Umbilical cord (tissue), 1 donor: ENCODE measurements at regions not wholly inside any gene's neighbourhood (a gene's known extent, or its start where the extent isn't known, plus 50 kb on each side); places are given as distances from the start of the nearest gene placed in this dataset.

Experiments
- DNase-seq: peaks from one replicate; pipeline ENCODE4 v3.0.0-alpha.2; 2015; ENCODE audit warnings: low spot score

DNA sequence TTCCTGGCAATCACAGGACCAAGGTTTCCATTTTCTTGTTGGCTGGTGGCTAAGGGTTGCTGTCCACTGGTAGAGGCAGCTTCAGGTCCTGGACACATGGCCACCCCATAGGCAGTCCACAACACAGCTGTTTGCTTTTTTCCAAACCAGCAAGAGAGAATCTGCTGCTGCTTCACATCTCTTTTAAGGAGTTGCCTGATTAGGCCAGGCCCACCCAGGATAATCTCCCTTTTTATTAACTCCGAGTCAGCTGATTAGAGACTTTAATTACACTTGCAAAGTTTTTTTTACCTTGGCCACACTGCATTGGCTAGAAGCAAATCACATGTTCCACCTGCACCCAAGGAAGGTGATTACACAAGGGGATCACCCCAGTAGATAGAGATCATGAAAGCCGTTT is 106.6 kb upstream of the IRX6 start:
- DNase-seq, result no peak

DNA sequence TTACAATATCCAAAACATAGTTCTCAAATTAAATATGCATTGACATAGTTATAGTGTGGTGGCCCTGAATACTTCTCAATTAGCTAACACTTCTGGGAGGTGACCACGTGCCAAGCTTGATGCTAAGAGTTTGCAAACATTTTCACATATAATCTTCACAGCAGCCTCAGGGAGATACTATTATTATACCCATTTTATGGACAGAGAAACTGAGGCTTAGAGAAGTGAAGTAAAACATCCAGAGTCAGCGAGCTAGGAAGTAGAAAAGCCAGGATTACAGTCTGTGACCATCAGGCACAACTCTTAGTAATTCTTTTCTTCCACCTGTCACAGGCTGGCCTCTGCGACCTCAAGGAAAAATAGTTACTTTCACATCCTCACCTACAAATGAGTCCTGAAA is 102.2 kb upstream of the IRX6 start:
- no peak for DNase-seq

DNA sequence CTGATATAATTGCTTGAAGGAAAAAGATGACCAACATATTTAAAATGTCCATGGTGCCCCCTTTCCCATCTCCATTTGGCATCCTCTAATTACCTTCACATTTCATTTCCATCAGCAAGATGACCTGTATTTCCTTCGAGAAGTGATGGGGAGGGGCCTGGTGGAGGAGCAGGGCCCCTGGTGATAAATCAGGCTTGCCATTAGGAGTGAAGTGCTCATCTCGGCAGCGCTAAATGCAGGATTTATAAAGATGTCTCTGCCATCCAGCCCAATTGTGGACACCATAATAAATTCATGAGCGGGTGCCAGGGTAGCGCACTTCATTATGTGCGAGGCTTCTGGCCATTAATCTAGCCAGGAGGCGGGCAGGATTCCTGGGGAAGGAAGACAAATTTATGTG is 101.5 kb upstream of the IRX6 start:
- no peak for DNase-seq

DNA sequence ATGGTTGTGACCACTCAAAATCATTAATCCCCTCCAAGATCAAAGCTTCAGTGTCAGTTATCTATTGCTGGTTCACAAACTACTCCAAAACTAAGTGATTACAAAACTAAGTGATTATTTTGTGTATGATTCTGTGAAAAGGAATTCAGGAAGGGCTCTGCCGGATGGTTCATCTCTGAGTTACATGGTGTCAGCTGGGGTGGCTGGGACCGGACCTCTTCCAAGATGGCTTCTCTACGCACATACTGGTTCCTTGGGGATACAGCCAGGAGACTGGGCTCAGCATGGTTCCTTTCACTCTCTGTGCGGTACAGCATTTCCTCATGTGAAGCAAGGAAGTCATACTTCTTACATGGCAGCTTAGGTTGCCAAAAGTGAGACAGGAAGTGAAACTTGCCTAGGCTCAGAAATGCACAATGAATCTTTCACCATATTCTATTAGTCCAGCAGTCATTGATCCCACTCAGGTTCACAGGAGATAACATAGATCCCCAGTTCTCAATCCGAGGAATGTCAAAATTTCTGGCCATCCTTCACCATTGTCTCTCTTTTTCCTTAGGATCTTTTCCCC is 97.9 kb upstream of the IRX6 start:
- DNase-seq, result no peak

DNA sequence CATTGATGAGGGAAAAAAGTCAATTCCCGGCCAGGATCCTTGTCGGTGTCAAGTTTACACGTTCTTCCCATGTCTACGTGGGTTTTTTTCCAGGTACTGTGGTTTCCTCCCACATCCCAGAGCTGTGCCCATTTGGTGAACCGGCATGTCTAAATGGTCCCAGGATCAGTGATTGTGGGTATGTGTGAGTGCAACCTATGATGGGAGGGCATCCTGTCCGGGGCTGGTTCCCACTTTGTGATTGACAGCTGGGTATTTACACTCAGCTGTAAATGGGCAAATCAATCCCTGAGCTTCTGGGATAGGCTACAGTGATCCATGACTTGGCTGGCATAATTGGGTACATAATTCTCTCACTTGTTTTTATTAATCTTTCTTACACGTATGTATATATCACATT is 91.2 kb upstream of the IRX6 start:
- no peak for DNase-seq

DNA sequence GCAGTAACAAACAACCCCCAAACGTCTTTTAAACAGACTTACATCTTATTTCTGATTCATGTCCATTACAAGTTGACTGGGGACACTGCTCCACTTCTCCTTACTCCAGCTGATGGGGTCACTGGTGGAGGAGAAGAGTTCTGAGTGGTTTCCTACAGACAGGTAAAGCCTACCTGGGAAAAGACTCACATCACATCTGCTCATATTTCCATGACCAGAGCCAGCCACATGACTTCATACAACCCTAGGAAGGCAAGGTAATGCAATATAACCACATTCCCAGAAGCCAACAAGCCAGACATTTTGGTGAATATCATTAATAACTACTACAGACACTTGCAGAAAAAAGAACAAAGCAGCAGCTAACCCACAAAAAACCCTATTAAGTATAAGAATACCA is 90.5 kb upstream of the IRX6 start:
- DNase-seq, result no peak

DNA sequence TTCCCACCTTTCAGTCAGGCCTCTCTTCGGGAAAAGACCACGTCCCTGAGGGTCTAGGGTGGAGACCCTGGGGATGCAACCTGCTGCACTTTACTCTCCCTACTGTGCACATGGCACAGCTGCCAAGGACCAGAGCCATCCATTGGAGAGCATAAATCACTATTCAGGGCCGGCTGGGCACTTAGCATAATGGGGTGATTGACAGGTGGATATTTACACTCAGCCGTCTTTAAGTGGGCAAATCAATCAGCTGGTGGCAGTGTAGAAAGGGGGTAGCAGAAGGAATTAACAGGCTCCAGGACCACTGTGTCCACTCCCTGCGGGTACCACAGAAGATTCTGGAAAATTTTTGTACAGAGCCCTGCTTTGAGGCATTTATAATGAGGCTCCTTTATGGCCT is 87.3 kb upstream of the IRX6 start:
- no peak for DNase-seq

DNA sequence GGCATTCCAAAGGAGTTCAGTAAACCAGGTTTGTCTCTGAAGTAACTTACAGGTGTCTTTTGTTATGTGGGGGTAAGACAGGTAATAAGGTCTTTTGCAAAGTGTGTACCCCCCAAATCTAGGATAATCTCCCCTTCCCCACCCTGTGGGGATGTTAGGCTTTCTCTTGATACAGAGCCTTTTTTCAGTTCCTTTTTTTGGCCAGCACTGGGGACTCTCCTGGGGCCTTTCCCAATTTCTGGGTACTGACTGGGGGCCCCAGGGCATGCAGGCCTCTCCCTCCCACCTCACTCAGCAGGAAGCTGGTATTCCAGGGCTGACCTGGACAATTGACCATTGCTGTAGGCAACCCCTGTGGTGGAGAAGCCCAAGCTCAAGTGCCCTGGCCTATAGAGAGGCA is 84.3 kb upstream of the IRX6 start:
- DNase-seq, result no peak

DNA sequence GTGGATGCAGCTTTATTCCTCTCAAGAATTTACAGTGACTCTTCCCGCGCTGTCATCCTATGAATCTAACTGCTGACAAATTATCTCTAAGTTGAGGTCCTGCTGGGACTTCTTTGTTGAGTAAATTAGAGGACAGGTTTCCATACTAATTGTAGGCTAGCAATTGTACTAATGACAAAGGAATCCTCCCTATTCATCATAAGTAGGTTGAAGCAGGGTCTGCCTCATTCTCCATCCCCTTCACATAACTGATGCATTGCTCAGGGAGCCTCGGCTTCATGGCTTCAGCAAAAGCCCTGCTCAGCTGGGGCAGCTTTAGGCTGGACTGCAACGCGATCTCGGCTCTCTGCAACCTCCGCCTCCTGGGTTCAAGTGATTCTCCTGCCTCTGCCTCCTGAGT is 83.1 kb upstream of the IRX6 start:
- DNase-seq, result no peak

DNA sequence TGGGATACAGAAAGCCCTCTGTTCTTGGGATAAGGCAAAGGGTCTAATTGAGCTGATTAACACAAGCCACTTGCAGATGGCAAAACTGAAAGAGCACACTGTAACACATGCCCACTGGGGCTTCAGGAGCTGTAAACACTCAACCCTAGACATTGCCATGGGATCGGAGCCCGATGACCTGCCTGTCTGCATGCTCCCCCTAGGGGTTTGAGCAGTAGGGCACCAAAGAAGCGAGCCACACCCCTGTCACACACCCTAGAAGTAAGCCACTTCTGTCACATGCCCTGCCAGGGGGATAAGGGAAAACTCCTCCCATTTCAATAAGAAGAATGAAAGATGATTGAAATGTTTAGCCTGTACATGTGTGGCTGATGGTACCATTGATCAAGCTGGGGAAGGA is 81.3 kb upstream of the IRX6 start:
- DNase-seq, result no peak

DNA sequence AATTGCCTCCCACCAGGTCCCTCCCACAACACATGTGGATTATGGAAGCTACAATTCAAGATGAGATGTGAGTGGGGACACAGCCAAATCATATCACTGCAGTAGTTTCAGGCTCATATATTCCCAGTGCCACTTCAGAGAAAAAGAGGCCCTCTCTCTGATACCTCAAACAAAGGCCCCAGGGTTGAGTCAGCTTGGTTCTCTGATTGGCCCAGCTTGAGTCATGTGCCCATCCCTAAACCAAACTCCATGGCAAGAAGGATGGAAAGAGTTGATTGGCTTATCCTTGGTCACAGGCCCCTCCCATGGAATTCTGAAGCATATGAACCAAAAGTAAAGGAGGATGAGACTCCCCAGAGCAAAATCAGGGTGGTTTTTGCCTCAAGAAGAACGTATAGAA is 75.9 kb upstream of the IRX6 start:
- peak; percentile 20 for DNase-seq

DNA sequence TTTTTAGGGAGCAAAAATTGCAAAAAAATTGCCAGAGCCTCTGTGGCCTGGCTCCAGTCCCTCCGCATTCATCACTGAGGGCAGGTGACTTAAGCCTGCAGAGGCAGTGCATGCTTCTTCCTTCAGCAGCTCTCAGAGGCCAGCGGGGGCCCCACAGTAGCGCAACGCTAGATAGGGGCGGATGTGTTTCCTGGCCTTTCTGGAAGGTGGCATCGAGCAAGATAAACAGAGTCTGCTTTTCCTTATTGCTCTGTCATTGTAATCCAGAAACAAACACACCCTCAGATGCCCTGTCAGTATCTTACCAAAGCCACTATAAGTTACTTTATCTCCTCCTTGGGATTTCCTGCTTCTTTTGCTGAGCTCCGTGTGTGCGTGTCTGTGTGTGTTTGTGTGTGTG is 75.5 kb upstream of the IRX6 start:
- peak; percentile 72 for DNase-seq

DNA sequence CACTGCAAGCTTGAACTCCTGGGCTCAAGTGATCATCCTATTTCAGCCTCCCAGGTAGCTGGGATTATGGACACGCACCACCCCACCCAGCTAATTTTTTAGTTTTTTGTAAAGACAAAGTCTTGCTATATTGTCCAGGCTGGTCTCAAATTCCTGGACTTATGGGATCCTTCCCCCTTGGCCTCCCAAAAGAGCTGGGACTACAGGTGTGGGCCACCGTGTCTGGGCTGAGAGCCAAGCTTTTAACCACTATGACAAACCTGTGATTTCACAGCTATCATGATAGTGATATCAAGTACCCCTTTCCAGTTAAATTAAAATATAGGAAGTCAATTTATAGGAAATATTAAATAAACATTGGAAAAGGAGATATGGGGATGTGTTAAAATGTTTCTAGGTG is 74.6 kb upstream of the IRX6 start:
- DNase-seq, result no peak

DNA sequence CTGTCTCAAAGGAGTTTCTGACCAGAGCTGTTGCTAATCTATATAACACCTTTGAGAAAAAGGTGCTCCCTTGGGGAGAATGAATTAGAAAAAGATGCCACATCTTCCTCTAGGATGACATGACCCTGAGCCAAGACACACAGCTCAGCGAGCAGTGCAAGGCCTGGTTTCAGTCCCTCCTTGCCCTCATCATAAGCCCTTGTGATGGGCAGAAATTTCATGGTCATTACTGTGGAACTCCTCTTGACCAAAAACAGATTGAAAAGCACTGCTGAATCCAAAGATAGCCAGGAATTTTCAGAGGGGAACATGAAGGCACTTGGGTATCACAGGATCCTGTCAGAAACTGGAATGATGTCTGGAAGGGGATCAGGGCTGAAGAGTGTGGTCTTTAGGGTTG is 74.1 kb upstream of the IRX6 start:
- DNase-seq, result no peak

DNA sequence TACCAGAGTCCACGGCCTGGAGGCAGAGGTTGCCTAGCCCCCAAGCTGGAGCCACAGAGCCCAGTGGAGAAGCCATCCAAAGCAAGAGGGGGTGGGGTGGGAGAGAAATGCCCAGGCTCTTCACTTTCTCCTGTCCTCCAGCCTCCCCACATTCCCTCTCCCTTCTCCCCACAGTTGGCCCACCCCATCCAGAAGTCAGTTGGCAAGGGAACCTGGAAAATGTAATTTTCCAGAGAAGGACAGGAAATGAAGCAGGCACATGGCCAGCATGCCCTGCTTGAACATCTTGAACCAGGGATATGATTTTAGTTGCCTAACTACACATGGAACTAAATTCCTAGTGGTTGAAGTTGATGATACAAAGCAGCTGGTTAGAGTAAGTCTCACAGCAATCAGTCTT is 73.3 kb upstream of the IRX6 start:
- DNase-seq, result no peak

DNA sequence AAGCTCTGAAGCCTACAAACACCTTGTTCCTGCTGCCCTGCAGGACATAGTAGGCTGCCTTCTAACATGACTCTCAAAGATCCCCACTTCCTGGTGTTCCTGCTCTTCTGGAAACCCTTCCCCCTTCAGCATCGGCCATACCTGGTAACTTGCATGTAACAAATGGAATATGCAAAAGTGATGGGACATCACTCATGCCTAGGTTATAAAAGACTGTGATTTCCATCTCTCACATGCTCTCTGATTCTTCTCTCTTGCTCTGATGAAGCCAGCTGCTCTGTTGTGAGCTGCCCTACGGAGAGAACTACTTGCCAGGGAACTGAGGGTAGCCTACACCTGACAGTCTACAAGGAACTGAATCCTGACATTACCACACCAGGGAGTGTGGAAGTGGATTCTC is 72.9 kb upstream of the IRX6 start:
- no peak for DNase-seq

DNA sequence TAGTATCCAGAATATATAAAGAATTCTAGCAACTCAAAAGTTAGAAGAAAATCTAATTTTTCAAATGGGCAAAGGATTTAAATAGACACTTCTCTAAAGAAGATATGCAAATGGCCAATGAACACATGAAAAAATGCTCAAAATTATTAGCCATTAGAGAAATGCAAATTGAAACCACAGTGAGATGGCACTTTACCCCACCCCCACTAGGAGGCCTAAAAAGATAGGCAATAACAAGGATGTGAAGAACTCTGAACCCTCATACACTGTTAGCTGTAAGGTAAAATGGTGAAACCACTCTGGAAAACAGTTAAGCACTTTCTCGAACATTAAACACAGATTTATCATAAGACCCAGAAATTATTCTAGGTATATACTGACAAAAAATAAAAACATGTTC is 71.4 kb upstream of the IRX6 start:
- DNase-seq, result no peak

DNA sequence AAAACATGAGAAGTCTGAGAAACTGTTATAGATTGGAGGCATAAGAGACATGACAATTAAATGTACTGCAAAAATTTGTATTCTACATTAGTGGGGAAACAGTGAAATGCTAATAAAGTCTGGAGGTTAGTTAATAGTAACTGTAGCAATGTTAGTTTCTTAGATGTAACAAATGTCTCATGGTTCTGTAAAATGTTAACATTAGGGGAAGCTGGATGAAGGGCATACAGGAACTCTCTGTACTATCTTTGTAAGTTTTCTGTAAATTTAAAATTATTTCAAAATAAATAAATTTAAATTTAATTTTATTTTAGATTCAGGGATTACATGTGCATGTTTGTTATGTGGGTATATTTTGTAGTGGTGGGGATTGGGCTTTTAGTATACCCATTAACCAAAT is 70.0 kb upstream of the IRX6 start:
- no peak for DNase-seq

DNA sequence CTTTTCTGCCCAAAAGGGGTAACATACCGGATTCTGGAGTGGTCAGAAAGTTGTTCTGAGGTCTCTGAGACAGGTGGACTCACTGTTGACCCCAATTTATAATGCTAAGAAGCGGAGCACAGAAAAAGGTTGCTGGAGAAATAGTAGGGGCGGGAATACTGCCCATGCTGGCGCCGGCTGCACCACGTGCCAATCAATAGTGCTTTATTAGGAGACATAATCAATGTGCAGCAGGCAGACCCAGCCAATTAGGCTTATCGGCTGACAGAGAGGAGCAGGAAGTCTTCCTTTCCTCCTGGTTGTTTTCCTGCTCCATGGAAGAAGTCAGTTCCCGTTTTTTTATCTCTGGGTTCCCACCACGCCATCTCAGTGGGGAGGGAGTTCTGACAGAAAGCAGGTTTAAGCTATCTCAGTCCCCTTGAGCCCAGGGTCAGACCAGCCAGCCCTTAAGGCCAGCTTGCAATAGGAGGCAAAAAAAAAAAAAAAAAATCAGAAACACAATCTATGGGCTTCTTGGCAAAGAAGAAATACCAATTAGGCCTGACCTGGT is 68.2 kb upstream of the IRX6 start:
- DNase-seq, result no peak

DNA sequence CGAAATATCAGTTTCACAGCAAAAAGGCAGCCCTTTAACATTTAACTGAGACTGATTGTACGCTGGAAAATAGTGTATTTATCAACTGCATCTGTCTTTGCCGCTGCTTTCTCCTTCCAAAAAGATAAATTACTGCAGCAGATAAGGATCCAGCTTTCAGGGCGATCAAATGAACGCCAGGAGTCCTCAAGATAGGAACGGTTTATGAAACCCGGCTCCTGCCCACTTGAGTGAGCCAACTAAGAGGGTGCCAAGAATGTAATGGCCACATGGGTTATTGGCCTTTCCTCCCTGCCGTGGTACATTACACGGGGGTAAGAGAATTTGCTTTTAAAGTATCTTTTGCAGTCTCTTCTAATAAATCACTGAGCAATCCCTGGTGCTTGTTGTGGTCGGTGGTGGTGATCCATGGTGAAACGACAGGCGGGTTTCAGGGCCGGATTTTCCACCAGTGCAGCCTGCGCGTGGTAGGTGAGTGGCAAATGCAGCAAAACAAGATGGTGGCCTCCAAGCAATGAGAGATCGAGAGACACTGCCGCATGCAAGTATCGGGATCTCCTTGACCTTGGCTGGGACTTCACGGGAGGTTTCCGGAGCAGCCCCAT is 67.5 kb upstream of the IRX6 start:
- DNase-seq, result peak; percentile 19

DNA sequence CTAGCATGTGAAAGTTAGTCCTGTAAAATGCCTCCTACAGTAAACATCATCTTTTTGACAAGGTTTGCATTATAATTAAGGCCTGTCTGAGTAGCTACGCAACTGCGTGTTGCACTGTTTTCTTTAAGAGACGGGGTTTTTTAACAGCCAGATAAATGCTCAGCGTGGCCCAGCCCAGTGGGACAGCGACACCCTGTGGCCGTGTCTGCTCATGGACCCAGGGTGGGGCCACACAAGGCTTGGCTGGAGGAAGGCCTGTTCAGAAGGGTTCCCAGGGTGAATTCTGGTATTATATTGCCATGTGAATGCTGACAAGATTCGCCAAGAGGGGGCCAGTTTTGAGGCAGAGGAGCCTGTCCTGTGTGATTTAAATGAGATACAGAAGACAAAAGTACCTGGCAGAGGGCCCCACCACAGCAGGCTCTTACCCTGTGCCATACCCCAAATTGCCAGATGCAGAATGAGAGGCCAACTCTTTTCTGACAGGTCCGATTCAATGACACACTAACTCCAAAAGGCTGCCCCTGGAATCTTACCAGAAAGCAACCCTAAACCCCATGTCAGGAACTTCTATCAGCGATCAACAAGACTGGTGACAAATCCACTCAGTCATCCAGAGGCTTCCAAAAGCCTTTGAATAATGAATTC is 65.9 kb upstream of the IRX6 start:
- DNase-seq, result peak; percentile 48

DNA sequence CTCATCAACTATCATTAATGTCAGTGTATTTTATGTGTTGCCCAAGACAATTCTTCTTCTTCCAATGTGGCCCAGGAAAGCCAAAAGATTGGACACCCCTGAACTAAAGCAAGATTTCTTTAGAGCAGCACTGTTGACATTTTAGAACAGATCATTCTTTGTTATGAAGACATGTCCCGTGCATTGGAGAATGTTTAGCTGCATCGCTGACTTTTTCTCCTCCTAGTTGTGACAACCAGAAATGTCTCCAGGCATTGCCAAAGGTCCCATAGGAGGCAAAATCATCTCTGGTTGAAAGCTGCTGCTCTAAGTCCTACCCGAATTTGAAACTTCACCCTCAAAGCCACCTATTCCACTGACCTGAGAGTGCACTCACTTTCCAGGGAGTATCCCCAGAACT is 62.7 kb upstream of the IRX6 start:
- no peak for DNase-seq
